ENCODE measurements at regions not wholly inside any gene's neighbourhood (a gene's known extent, or its start where the extent isn't known, plus 50 kb on each side); places are given as distances from the start of the nearest gene placed in this dataset.

- TF ChIP-seq CTCF (IDR thresholded peaks at IDR 0.05; ENCODE audit: low read depth, low read length), result no peak
- H3K4me3 ChIP-seq (ENCODE audit: low read depth, low read length), result no peak overlapping the region
These were observed 111.4 kb downstream of the THNSL2 start for GRCh38 chr2:88281302-88282217.

- TF ChIP-seq CTCF (IDR thresholded peaks at IDR 0.05; ENCODE audit: low read depth, low read length), result no peak
- no peak overlapping the region for H3K4me3 ChIP-seq (ENCODE audit: low read depth, low read length)
These were observed 99.7 kb downstream of the THNSL2 start for GRCh38 chr2:88269836-88270235.

GRCh38 chr2:88265352-88266303 lies 95.5 kb downstream of the THNSL2 start:
- TF ChIP-seq CTCF (IDR thresholded peaks at IDR 0.05; ENCODE audit: low read depth, low read length), result no peak
- H3K4me3 ChIP-seq (ENCODE audit: low read depth, low read length), result no peak overlapping the region

- no peak overlapping the region for H3K4me3 ChIP-seq (ENCODE audit: low read depth, low read length)
- TF ChIP-seq CTCF (IDR thresholded peaks at IDR 0.05; ENCODE audit: low read depth, low read length), result no peak
These were observed 93.7 kb downstream of the THNSL2 start for GRCh38 chr2:88263861-88264260.

- H3K4me3 ChIP-seq (ENCODE audit: low read depth, low read length), result no peak overlapping the region
- TF ChIP-seq CTCF (IDR thresholded peaks at IDR 0.05; ENCODE audit: low read depth, low read length), result no peak
These were observed 91.6 kb downstream of the THNSL2 start for GRCh38 chr2:88261725-88262124.

GRCh38 chr2:88258208-88258607 lies 88.1 kb downstream of the THNSL2 start:
- TF ChIP-seq CTCF (IDR thresholded peaks at IDR 0.05; ENCODE audit: low read depth, low read length), result no peak
- no peak overlapping the region for H3K4me3 ChIP-seq (ENCODE audit: low read depth, low read length)

All from WI38 (cell line).